ENCODE measurements at regions not wholly inside any gene's neighbourhood (a gene's known extent, or its start where the extent isn't known, plus 50 kb on each side); places are given as distances from the start of the nearest gene placed in this dataset.
"Not testable (repeated sequence)": the region's sequence is repeated elsewhere in the genome, so short reads cannot be mapped to it uniquely, and the experiment has no call there.

GRCh38 chr2:134062235-134062634, 191.6 kb upstream of the MGAT5 start:
- 100% methylated on average over 1 of the region's 3 CpGs for WGBS (ENCODE audit: insufficient coverage, low lambda C conversion rate)
- H3K4me3 ChIP-seq (ENCODE audit: low read length); H3K27ac ChIP-seq (ENCODE audit: low read length); H3K36me3 ChIP-seq (ENCODE audit: control insufficient read depth, insufficient read depth, low read length); H3K9me3 ChIP-seq (ENCODE audit: control insufficient read depth, low read depth, low read length); H3K27me3 ChIP-seq (ENCODE audit: control insufficient read depth, insufficient read depth, low read length); H3K4me1 ChIP-seq (ENCODE audit: control insufficient read depth, insufficient read depth, low read length); DNase-seq: not testable (repeated sequence)

- WGBS (ENCODE audit: insufficient coverage, low lambda C conversion rate), result no CpG with 5 or more reads among the region's 27 CpGs
- H3K4me3 ChIP-seq (ENCODE audit: low read length); H3K27ac ChIP-seq (ENCODE audit: low read length); H3K36me3 ChIP-seq (ENCODE audit: control insufficient read depth, insufficient read depth, low read length); DNase-seq; H3K27me3 ChIP-seq (ENCODE audit: control insufficient read depth, insufficient read depth, low read length); H3K9me3 ChIP-seq (ENCODE audit: control insufficient read depth, low read depth, low read length); H3K4me1 ChIP-seq (ENCODE audit: control insufficient read depth, insufficient read depth, low read length): not testable (repeated sequence)
Measured at GRCh38 chr2:134063916-134064315, 190.0 kb upstream of the MGAT5 start.

DNA sequence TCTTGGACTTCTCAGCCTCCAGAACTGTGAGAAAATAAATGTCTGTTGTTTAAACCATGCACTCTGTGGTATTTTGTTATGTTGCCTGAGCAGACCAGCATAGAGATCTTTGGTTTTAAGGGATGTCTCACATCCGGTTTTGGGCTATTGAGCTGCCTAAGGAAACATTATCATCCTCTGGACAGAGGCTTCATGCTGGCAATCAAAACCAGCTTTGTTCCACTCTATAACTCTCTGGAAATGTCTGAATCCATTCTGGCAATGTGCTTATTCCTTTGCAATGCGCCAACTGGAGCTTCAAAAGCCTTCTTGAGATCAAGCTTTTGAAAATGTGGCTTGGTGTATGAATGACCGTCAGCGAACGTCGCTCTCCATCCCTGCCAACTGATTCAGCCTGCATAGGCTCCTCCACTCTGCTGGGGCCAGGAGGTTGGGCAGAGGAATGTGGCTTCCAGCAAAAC, 183.6 kb upstream of the MGAT5 start:
- H3K27ac ChIP-seq (ENCODE audit: low read length), result no peak overlapping the region
- no peak for DNase-seq

GRCh38 chr2:134072341-134072740, 181.5 kb upstream of the MGAT5 start:
- no CpG with 5 or more reads among the region's 1 CpG for WGBS (ENCODE audit: insufficient coverage, low lambda C conversion rate)
- no peak for DNase-seq
- Histone ChIP-seq H3K9me3 (ENCODE audit: control insufficient read depth, low read depth, low read length) (peaks cover 2% of the 10 kb centered on the region), H3K36me3 (ENCODE audit: control insufficient read depth, insufficient read depth, low read length) (no peaks in the 10 kb centered on the region), H3K27ac (ENCODE audit: low read length) (no peak overlapping the region), H3K4me3 (ENCODE audit: low read length) (no peak overlapping the region), H3K4me1 (ENCODE audit: control insufficient read depth, insufficient read depth, low read length) (no peaks in the 10 kb centered on the region), H3K27me3 (ENCODE audit: control insufficient read depth, insufficient read depth, low read length) (no peaks in the 10 kb centered on the region)

More for the DNA sequence above, 183.6 kb upstream of the MGAT5 start:
- no peaks in the 10 kb centered on the region for H3K27me3 ChIP-seq (ENCODE audit: control insufficient read depth, insufficient read depth, low read length)
- WGBS (ENCODE audit: insufficient coverage, low lambda C conversion rate), result 100% methylated on average over 2 of the region's 6 CpGs
- H3K9me3 ChIP-seq (ENCODE audit: control insufficient read depth, low read depth, low read length), result no peaks in the 10 kb centered on the region
- H3K4me1 ChIP-seq (ENCODE audit: control insufficient read depth, insufficient read depth, low read length), result no peaks in the 10 kb centered on the region
- no peak overlapping the region for H3K4me3 ChIP-seq (ENCODE audit: low read length)
- no peaks in the 10 kb centered on the region for H3K36me3 ChIP-seq (ENCODE audit: control insufficient read depth, insufficient read depth, low read length)

DNA sequence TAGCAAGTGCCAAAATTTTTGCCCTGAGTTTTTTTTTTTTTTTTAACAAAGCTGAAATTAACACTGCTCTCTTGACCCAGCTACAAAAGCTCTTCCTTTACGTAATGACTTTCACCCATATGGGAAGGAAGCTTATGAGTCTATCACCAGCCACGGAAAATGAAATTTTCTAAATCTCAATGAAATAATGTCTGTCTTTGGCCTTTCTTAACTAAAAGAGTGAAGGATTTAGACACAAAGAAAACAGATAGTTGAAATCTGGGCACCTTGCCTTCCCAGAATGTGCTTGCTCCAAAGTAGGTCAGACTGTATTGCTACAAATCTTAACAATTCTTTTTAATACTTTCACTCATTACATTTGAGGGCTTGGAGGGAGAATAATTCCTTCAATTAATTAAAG, 180.8 kb upstream of the MGAT5 start:
- Histone ChIP-seq H3K27ac (ENCODE audit: low read length) (no peak overlapping the region), H3K36me3 (ENCODE audit: control insufficient read depth, insufficient read depth, low read length) (no peaks in the 10 kb centered on the region), H3K9me3 (ENCODE audit: control insufficient read depth, low read depth, low read length) (peaks cover 2% of the 10 kb centered on the region), H3K4me1 (ENCODE audit: control insufficient read depth, insufficient read depth, low read length) (no peaks in the 10 kb centered on the region), H3K27me3 (ENCODE audit: control insufficient read depth, insufficient read depth, low read length) (no peaks in the 10 kb centered on the region), H3K4me3 (ENCODE audit: low read length) (no peak overlapping the region)
- DNase-seq, result no peak
- WGBS (ENCODE audit: insufficient coverage, low lambda C conversion rate), result no CpG with 5 or more reads among the region's 2 CpGs

DNA sequence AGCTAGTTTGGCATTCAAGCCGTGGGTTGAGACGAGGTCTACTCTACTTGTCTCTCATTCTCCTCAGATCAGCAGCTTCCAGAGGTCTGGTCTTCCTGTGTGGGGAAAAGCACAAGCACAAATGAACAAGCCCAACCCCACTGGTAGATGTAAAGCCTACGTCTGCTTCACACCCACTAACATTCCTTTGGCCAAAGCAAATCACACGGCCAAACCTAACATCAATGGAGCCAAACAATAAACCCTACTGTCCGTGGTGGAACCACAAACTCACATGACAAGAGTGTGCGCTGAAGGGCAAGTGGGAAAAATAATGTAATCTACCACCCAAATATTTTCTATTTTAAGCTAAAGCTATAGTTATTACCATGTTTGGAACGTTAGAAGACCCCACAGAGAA, 179.3 kb upstream of the MGAT5 start:
- DNase-seq, result no peak
- H3K4me1 ChIP-seq (ENCODE audit: control insufficient read depth, insufficient read depth, low read length), result no peaks in the 10 kb centered on the region
- peaks cover 2% of the 10 kb centered on the region for H3K9me3 ChIP-seq (ENCODE audit: control insufficient read depth, low read depth, low read length)
- H3K27ac ChIP-seq (ENCODE audit: low read length), result no peak overlapping the region
- no peak overlapping the region for H3K4me3 ChIP-seq (ENCODE audit: low read length)
- WGBS (ENCODE audit: insufficient coverage, low lambda C conversion rate), result no CpG with 5 or more reads among the region's 7 CpGs
- H3K36me3 ChIP-seq (ENCODE audit: control insufficient read depth, insufficient read depth, low read length), result no peaks in the 10 kb centered on the region
- no peaks in the 10 kb centered on the region for H3K27me3 ChIP-seq (ENCODE audit: control insufficient read depth, insufficient read depth, low read length)

- H3K27ac ChIP-seq (ENCODE audit: low read length), result no peak overlapping the region
- H3K4me3 ChIP-seq (ENCODE audit: low read length), result no peak overlapping the region
- H3K36me3 ChIP-seq (ENCODE audit: control insufficient read depth, insufficient read depth, low read length), result no peaks in the 10 kb centered on the region
- DNase-seq, result no peak
- no peaks in the 10 kb centered on the region for H3K4me1 ChIP-seq (ENCODE audit: control insufficient read depth, insufficient read depth, low read length)
- H3K9me3 ChIP-seq (ENCODE audit: control insufficient read depth, low read depth, low read length), result peaks cover 2% of the 10 kb centered on the region
- H3K27me3 ChIP-seq (ENCODE audit: control insufficient read depth, insufficient read depth, low read length), result no peaks in the 10 kb centered on the region
- no CpG with 5 or more reads among the region's 4 CpGs for WGBS (ENCODE audit: insufficient coverage, low lambda C conversion rate)
Measured at GRCh38 chr2:134075204-134075603, 178.7 kb upstream of the MGAT5 start.

GRCh38 chr2:134078354-134078753, 175.5 kb upstream of the MGAT5 start:
- Histone ChIP-seq H3K4me1 (ENCODE audit: control insufficient read depth, insufficient read depth, low read length) (no peaks in the 10 kb centered on the region), H3K4me3 (ENCODE audit: low read length) (no peak overlapping the region), H3K36me3 (ENCODE audit: control insufficient read depth, insufficient read depth, low read length) (no peaks in the 10 kb centered on the region), H3K9me3 (ENCODE audit: control insufficient read depth, low read depth, low read length) (peaks cover 2% of the 10 kb centered on the region), H3K27me3 (ENCODE audit: control insufficient read depth, insufficient read depth, low read length) (no peaks in the 10 kb centered on the region), H3K27ac (ENCODE audit: low read length) (no peak overlapping the region)
- WGBS (ENCODE audit: insufficient coverage, low lambda C conversion rate), result no CpG with 5 or more reads among the region's 1 CpG
- DNase-seq, result no peak

- no CpG with 5 or more reads among the region's 4 CpGs for WGBS (ENCODE audit: insufficient coverage, low lambda C conversion rate)
- Histone ChIP-seq H3K4me1 (ENCODE audit: control insufficient read depth, insufficient read depth, low read length) (no peaks in the 10 kb centered on the region), H3K36me3 (ENCODE audit: control insufficient read depth, insufficient read depth, low read length) (no peaks in the 10 kb centered on the region), H3K27ac (ENCODE audit: low read length) (no peak overlapping the region), H3K27me3 (ENCODE audit: control insufficient read depth, insufficient read depth, low read length) (no peaks in the 10 kb centered on the region), H3K9me3 (ENCODE audit: control insufficient read depth, low read depth, low read length) (peaks cover 2% of the 10 kb centered on the region), H3K4me3 (ENCODE audit: low read length) (no peak overlapping the region)
- DNase-seq, result no peak
Measured at GRCh38 chr2:134079373-134079772, 174.5 kb upstream of the MGAT5 start.

DNA sequence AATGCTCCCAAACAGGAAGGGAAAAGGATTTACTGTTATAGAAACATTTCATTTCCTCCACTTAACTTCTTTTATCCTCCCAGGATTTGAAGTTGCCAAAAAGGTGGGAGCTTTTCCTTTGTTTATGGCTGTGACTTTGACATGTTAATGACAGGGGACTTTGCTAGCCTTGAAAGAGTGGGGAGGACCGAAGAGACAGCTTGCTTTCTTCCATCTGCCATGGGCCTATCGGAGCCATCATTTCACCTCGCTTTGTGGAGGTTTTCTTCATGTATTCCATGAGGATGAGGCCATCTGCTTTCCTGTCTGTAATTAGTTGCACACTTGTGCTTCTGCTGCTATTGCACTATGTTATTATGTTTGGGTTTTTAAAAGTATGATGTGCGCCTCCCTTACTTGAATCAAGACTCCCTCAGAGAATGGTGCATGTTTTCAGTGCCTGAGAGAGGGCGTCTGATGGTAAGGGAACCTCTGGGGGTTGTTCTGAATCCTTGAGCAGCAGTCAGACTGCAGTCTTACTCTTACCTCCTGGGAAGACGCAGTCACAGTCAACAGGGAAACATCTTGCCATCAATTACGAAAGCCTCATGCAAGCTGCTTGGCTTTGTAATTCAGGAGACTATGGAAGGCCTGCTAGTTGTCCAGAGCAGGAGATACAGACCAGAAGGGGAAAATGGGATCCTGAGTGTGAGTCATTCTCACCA, 173.3 kb upstream of the MGAT5 start:
- H3K27me3 ChIP-seq (ENCODE audit: control insufficient read depth, insufficient read depth, low read length), result no peaks in the 10 kb centered on the region
- H3K4me1 ChIP-seq (ENCODE audit: control insufficient read depth, insufficient read depth, low read length), result no peaks in the 10 kb centered on the region
- H3K4me3 ChIP-seq (ENCODE audit: low read length), result no peak overlapping the region
- no peak overlapping the region for H3K27ac ChIP-seq (ENCODE audit: low read length)
- H3K36me3 ChIP-seq (ENCODE audit: control insufficient read depth, insufficient read depth, low read length), result no peaks in the 10 kb centered on the region
- 73% methylated on average over 2 of the region's 7 CpGs for WGBS (ENCODE audit: insufficient coverage, low lambda C conversion rate)
- no peak for DNase-seq
- peaks cover 2% of the 10 kb centered on the region for H3K9me3 ChIP-seq (ENCODE audit: control insufficient read depth, low read depth, low read length)

GRCh38 chr2:134081238-134081938, 172.5 kb upstream of the MGAT5 start:
- H3K36me3 ChIP-seq (ENCODE audit: control insufficient read depth, insufficient read depth, low read length), result no peaks in the 10 kb centered on the region
- H3K4me1 ChIP-seq (ENCODE audit: control insufficient read depth, insufficient read depth, low read length), result no peaks in the 10 kb centered on the region
- no peaks in the 10 kb centered on the region for H3K9me3 ChIP-seq (ENCODE audit: control insufficient read depth, low read depth, low read length)
- no peaks in the 10 kb centered on the region for H3K27me3 ChIP-seq (ENCODE audit: control insufficient read depth, insufficient read depth, low read length)
- WGBS (ENCODE audit: insufficient coverage, low lambda C conversion rate), result no CpG with 5 or more reads among the region's 8 CpGs
- no peak for DNase-seq
- no peak overlapping the region for H3K27ac ChIP-seq (ENCODE audit: low read length)
- H3K4me3 ChIP-seq (ENCODE audit: low read length), result no peak overlapping the region

All from large intestine (tissue), 3 donors.